H9 (cell line): ENCODE measurements at regions not wholly inside any gene's neighbourhood (a gene's known extent, or its start where the extent isn't known, plus 50 kb on each side); places are given as distances from the start of the nearest gene placed in this dataset.

ENCODE experiments used
- DNase-seq: peaks from one replicate; pipeline ENCODE4 v3.0.0-alpha.2; 2017
- H2AFZ ChIP-seq: one replicate; pipeline ENCODE4 v1.6.1; 2013; ENCODE audit warnings: mild to moderate bottlenecking, low read length, control low read depth, moderate library complexity
- H2AK5ac ChIP-seq: 2 replicates; pipeline ENCODE4 v1.6.1; 2013; ENCODE audit warnings: low read length, control low read depth, mixed read lengths; ENCODE audit not compliant: insufficient read length
- H2BK120ac ChIP-seq: one replicate; pipeline ENCODE4 v1.6.1; 2013; ENCODE audit warnings: low read depth, mild to moderate bottlenecking, low read length, control low read depth, inconsistent platforms; ENCODE audit not compliant: poor library complexity, severe bottlenecking
- H2BK12ac ChIP-seq: 2 replicates; pipeline ENCODE4 v1.6.1; 2013; ENCODE audit warnings: low read length, control low read depth, mixed read lengths, low read depth; ENCODE audit not compliant: insufficient read length
- H2BK15ac ChIP-seq: 2 replicates; pipeline ENCODE4 v1.6.1; 2013; ENCODE audit warnings: low read depth, low read length, control low read depth
- H2BK20ac ChIP-seq: one replicate; pipeline ENCODE4 v1.6.1; 2013; ENCODE audit warnings: low read depth, mild to moderate bottlenecking, low read length, control low read depth, inconsistent platforms; ENCODE audit not compliant: poor library complexity, severe bottlenecking
- H2BK5ac ChIP-seq: 2 replicates; pipeline ENCODE4 v1.6.1; 2013; ENCODE audit warnings: low read length, control low read depth, mixed read lengths; ENCODE audit not compliant: insufficient read length
- H3K14ac ChIP-seq: 2 replicates; pipeline ENCODE4 v1.6.1; 2013; ENCODE audit warnings: low read length, control low read depth; ENCODE audit not compliant: insufficient read depth
- H3K18ac ChIP-seq: 2 replicates; pipeline ENCODE4 v1.6.1; 2013; ENCODE audit warnings: low read depth, mild to moderate bottlenecking, mixed read lengths, low read length, control low read depth; ENCODE audit not compliant: insufficient read length
- H3K23ac ChIP-seq: 2 replicates; pipeline ENCODE4 v1.6.1; 2013; ENCODE audit warnings: low read length, control low read depth, mixed read lengths, low read depth; ENCODE audit not compliant: insufficient read length
- H3K23me2 ChIP-seq: 2 replicates; pipeline ENCODE4 v1.6.1; 2013; ENCODE audit warnings: low read depth, mild to moderate bottlenecking, mixed read lengths, low read length, control low read depth; ENCODE audit not compliant: insufficient read length, poor library complexity, severe bottlenecking
- H3K27ac ChIP-seq: 2 replicates; pipeline ENCODE4 v1.5.1; 2013; ENCODE audit warnings: low read length, control low read depth, mixed read lengths, low read depth; ENCODE audit not compliant: insufficient read length
- H3K27me3 ChIP-seq: 2 replicates; pipeline ENCODE4 v1.6.1; 2013; ENCODE audit warnings: low read length, control low read depth, inconsistent platforms; ENCODE audit not compliant: insufficient read depth
- H3K4ac ChIP-seq: 2 replicates; pipeline ENCODE4 v1.6.1; 2013; ENCODE audit warnings: low read depth, mild to moderate bottlenecking, control low read depth, inconsistent platforms, low read length, moderate library complexity
- H3K4me1 ChIP-seq: 2 replicates; pipeline ENCODE4 v1.6.1; 2013; ENCODE audit warnings: low read length, control low read depth, inconsistent platforms; ENCODE audit not compliant: insufficient read depth
- H3K4me2 ChIP-seq: 2 replicates; pipeline ENCODE4 v1.6.1; 2013; ENCODE audit warnings: low read length, control low read depth, mixed read lengths; ENCODE audit not compliant: insufficient read length, insufficient read depth
- H3K56ac ChIP-seq: 2 replicates; pipeline ENCODE4 v1.6.1; 2013; ENCODE audit warnings: low read depth, mild to moderate bottlenecking, mixed read lengths, low read length, control low read depth; ENCODE audit not compliant: insufficient read length
- H3K79me1 ChIP-seq: 2 replicates; pipeline ENCODE4 v1.6.1; 2013; ENCODE audit warnings: low read depth, mild to moderate bottlenecking, moderate library complexity, low read length, control low read depth, inconsistent platforms; ENCODE audit not compliant: insufficient read depth, poor library complexity, severe bottlenecking
- H3K79me2 ChIP-seq: 2 replicates; pipeline ENCODE4 v1.6.1; 2013; ENCODE audit warnings: low read length, control low read depth, inconsistent platforms; ENCODE audit not compliant: insufficient read depth
- H3K9ac ChIP-seq: 2 replicates; pipeline ENCODE4 v1.6.1; 2013; ENCODE audit warnings: low read length, control low read depth, mixed read lengths; ENCODE audit not compliant: insufficient read length; ENCODE audit errors: extremely low read depth
- H3K9me3 ChIP-seq: one replicate; pipeline ENCODE4 v1.6.1; 2013; ENCODE audit warnings: low read depth, low read length, inconsistent platforms; ENCODE audit not compliant: control insufficient read depth
- H3T11ph ChIP-seq: one replicate; pipeline ENCODE4 v1.6.1; 2013; ENCODE audit warnings: mild to moderate bottlenecking, low read length, control low read depth, inconsistent platforms
- H4K20me1 ChIP-seq: one replicate; pipeline ENCODE4 v1.6.1; 2013; ENCODE audit not compliant: control insufficient read depth, insufficient read length, insufficient read depth
- H4K5ac ChIP-seq: 2 replicates; pipeline ENCODE4 v1.6.1; 2013; ENCODE audit warnings: low read depth, mild to moderate bottlenecking, mixed read lengths, low read length, control low read depth; ENCODE audit not compliant: insufficient read length
- H4K8ac ChIP-seq: replicated peaks from 2 replicates; pipeline ENCODE4 v1.6.1; 2013; ENCODE audit warnings: low read length, control low read depth, mixed read lengths, low read depth; ENCODE audit not compliant: insufficient read length
- H4K91ac ChIP-seq: 2 replicates; pipeline ENCODE4 v1.6.1; 2013; ENCODE audit warnings: low read depth, mild to moderate bottlenecking, moderate library complexity, mixed read lengths, low read length, control low read depth; ENCODE audit not compliant: insufficient read length
- H3K27ac Mint-ChIP-seq, 3 experiments: 2 replicates in 2 of 3; 3 replicates in 1 of 3; pipeline ENCODE4 v1.8.0; 2020 to 2021; ENCODE audit warnings: mixed read lengths in 3 of 3, mild to moderate bottlenecking in 1 of 3, moderate library complexity in 1 of 3
- H3K27me3 Mint-ChIP-seq: 2 replicates; pipeline ENCODE4 v1.8.0; 2021; ENCODE audit warnings: low read depth, mild to moderate bottlenecking, moderate library complexity, mixed read lengths
- H3K36me3 Mint-ChIP-seq, 3 experiments: 2 replicates in 2 of 3; 3 replicates in 1 of 3; pipeline ENCODE4 v1.8.0; 2020 to 2021; ENCODE audit warnings: low read depth in 3 of 3, mixed read lengths in 3 of 3; ENCODE audit not compliant: insufficient read depth in 1 of 3
- H3K4me1 Mint-ChIP-seq, 2 experiments: 2 replicates each; pipeline ENCODE4 v1.8.0; 2020; ENCODE audit warnings: mixed read lengths in 2 of 2
- H3K4me3 Mint-ChIP-seq, 2 experiments: 2 replicates in 1 of 2; 3 replicates in 1 of 2; pipeline ENCODE4 v1.8.0; 2020 to 2021; ENCODE audit warnings: mild to moderate bottlenecking in 2 of 2, mixed read lengths in 2 of 2, moderate library complexity in 1 of 2
- H3K9me3 Mint-ChIP-seq, 2 experiments: 2 replicates in 1 of 2; 3 replicates in 1 of 2; pipeline ENCODE4 v1.8.0; 2020; ENCODE audit warnings: mild to moderate bottlenecking in 2 of 2, mixed read lengths in 2 of 2, moderate library complexity in 1 of 2
- CTCF ChIP-seq: fragments of 200-600 bp; sonication (generic); conservative IDR thresholded peaks from 3 replicates; pipeline ENCODE4 v1.8.0; 2021; ENCODE audit warnings: antibody characterized with exemption, mild to moderate bottlenecking
- WGBS: extraction: QIAGEN DNeasy Blood & Tissue Kit; methylation state at CpG from one replicate; pipeline ENCODE4 v1.1.7; 2013; ENCODE audit warnings: missing lambda C conversion rate, low lambda C conversion rate, mixed read lengths; ENCODE audit not compliant: insufficient read length; ENCODE audit errors: extremely low coverage; 5-methylcytosine and 5-hydroxymethylcytosine counted together

GRCh38 chr9:7636838-7637467 lies 162.6 kb downstream of the DMAC1 start:
- Histone ChIP-seq H3K23me2 (no peaks in the 10 kb centered on the region), H3K18ac (no peak overlapping the region), H3K79me2 (no peaks in the 10 kb centered on the region), H3K4me1 (no peaks in the 10 kb centered on the region), H2AFZ (no peak overlapping the region), H2AK5ac (no peak overlapping the region), H2BK12ac (no peak overlapping the region), H3T11ph (no peak overlapping the region), H3K9ac (no peak overlapping the region), H2BK5ac (no peak overlapping the region), H3K23ac (no peak overlapping the region), H2BK20ac (no peak overlapping the region), H3K27me3 (no peaks in the 10 kb centered on the region), H3K27ac (no peak overlapping the region), H4K91ac (no peak overlapping the region), H4K5ac (no peak overlapping the region), H4K8ac (no peak overlapping the region), H3K9me3 (no peaks in the 10 kb centered on the region), H2BK15ac (no peak overlapping the region), H3K4me2 (no peak overlapping the region), H3K4ac (no peak overlapping the region), H3K56ac (no peak overlapping the region), H2BK120ac (no peak overlapping the region), H3K79me1 (no peaks in the 10 kb centered on the region), H4K20me1 (no peaks in the 10 kb centered on the region), H3K14ac (no peak overlapping the region)
- DNase-seq: no peak
- Mint-ChIP-seq H3K27me3 (no peaks in the 10 kb centered on the region), H3K36me3 (no peaks in the 10 kb centered on the region), H3K4me3 (no peak overlapping the region), H3K27ac (no peak overlapping the region), H3K4me1 (peaks cover 0 to 5% of the 10 kb centered on the region in 2 experiments; a peak in 1 of 4 replicates), H3K9me3 (no peaks in the 10 kb centered on the region)
- no peak for TF ChIP-seq CTCF
- no CpG with 5 or more reads among the region's 3 CpGs for WGBS
